ENCODE measurements at regions not wholly inside any gene's neighbourhood (a gene's known extent, or its start where the extent isn't known, plus 50 kb on each side); places are given as distances from the start of the nearest gene placed in this dataset.

DNA sequence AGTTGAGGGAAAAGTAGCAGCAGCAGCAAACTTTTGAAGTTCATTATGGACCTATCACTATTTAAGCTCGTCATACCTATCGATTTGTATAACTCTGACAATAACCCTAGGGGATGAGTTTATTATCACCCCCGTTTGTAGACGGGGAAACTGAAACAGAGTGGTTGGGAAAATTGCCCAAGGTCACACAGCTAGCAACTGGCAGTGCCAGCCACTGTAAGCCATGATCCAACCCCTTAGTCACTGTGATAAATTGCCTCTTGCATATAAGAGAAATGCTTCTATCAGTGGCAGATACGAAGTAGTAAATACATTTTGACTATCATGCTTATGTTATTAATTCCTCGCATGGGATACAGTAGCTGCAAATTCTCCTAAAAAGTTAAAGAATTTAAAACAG, 73.3 kb upstream of the ATP10B start:
- DNase-seq (ENCODE audit: low read depth, low spot score): no peak
- peaks cover 0 to 5% of the 10 kb centered on the region in 2 experiments; a peak in 1 of 4 replicates for H3K9me3 ChIP-seq (ENCODE audit: control insufficient read depth in 1 of 2, insufficient read depth in 1 of 2, low read depth in 1 of 2, low read length in 2 of 2)
- TF ChIP-seq EZH2 (IDR thresholded peaks at IDR 0.05) (no peak), YY1 (IDR thresholded peaks at IDR 0.05; ENCODE audit: extremely low read depth, insufficient replicate concordance, low read depth, low read length) (no peak), EZH2phosphoT487 (IDR thresholded peaks at IDR 0.05; ENCODE audit: borderline replicate concordance) (no peak), RAD21 (IDR thresholded peaks at IDR 0.05; ENCODE audit: low read depth) (no peak), JUND (IDR thresholded peaks at IDR 0.05) (no peak)
- TF ChIP-seq, protein P1, sequence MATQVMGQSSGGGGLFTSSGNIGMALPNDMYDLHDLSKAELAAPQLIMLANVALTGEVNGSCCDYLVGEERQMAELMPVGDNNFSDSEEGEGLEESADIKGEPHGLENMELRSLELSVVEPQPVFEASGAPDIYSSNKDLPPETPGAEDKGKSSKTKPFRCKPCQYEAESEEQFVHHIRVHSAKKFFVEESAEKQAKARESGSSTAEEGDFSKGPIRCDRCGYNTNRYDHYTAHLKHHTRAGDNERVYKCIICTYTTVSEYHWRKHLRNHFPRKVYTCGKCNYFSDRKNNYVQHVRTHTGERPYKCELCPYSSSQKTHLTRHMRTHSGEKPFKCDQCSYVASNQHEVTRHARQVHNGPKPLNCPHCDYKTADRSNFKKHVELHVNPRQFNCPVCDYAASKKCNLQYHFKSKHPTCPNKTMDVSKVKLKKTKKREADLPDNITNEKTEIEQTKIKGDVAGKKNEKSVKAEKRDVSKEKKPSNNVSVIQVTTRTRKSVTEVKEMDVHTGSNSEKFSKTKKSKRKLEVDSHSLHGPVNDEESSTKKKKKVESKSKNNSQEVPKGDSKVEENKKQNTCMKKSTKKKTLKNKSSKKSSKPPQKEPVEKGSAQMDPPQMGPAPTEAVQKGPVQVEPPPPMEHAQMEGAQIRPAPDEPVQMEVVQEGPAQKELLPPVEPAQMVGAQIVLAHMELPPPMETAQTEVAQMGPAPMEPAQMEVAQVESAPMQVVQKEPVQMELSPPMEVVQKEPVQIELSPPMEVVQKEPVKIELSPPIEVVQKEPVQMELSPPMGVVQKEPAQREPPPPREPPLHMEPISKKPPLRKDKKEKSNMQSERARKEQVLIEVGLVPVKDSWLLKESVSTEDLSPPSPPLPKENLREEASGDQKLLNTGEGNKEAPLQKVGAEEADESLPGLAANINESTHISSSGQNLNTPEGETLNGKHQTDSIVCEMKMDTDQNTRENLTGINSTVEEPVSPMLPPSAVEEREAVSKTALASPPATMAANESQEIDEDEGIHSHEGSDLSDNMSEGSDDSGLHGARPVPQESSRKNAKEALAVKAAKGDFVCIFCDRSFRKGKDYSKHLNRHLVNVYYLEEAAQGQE (IDR thresholded peaks at IDR 0.05; ENCODE audit: low read depth): no peak
- RAD21 ChIA-PET (ENCODE audit: low non-redundant PET in 1 of 2, low total read pairs in 2 of 2, uncharacterized antibody in 2 of 2, unreplicated experiment in 2 of 2): no interaction called here
- no peak overlapping the region for H2AFZ ChIP-seq (ENCODE audit: low read depth, low read length, poor library complexity, severe bottlenecking)
- H3K4me3 ChIP-seq (replicated peaks in 1 of 2; ENCODE audit: low read depth in 1 of 2, low read length in 2 of 2): no peak overlapping the region
- H3K9me2 ChIP-seq (ENCODE audit: insufficient read depth): no peaks in the 10 kb centered on the region
- no peak overlapping the region for H3K27ac ChIP-seq (ENCODE audit: low read depth, low read length)
- POLR2A ChIA-PET: no interaction called here
- H3K4me1 ChIP-seq (ENCODE audit: control insufficient read depth in 1 of 2, insufficient read depth in 2 of 2, low read length in 2 of 2): no peaks in the 10 kb centered on the region
- CTCF ChIA-PET: no interaction called here
- H3K4me2 ChIP-seq (ENCODE audit: low read length): no peak overlapping the region
- intact Hi-C loops (cut with micrococcal nuclease): no loop called here
- H3K79me2 ChIP-seq (ENCODE audit: insufficient read depth, low read length): no peaks in the 10 kb centered on the region
- BruUV-seq (replicated peaks): no TSS peak
- no peaks in the 10 kb centered on the region for H3K36me3 ChIP-seq (ENCODE audit: control insufficient read depth in 1 of 2, insufficient read depth in 2 of 2, low read length in 2 of 2)
- H4K20me1 ChIP-seq (ENCODE audit: insufficient read depth): no peaks in the 10 kb centered on the region
- no peak overlapping the region for H3K9ac ChIP-seq (ENCODE audit: low read length)
- H3K27me3 ChIP-seq (ENCODE audit: insufficient read depth, low read length): no peaks in the 10 kb centered on the region
- no peak for ATAC-seq

Measured in HCT116 (cell line).